Naive thymus-derived CD8-positive, alpha-beta T cell (primary cell): ENCODE measurements at regions not wholly inside any gene's neighbourhood (a gene's known extent, or its start where the extent isn't known, plus 50 kb on each side); places are given as distances from the start of the nearest gene placed in this dataset.
"Not testable (repeated sequence)": the region's sequence is repeated elsewhere in the genome, so short reads cannot be mapped to it uniquely, and the experiment has no call there.

ENCODE experiments used
- ATAC-seq, 2 donors: fragments of 150-1000 bp; cut with Tn5 transposase in 1 of 2; sonication (Bioruptor Pico), chemical (Tn5 transposase) in 1 of 2; 1 replicate in 1 of 2; 2 replicates in 1 of 2; pipeline ENCODE4 v1.10.0; 2021; ENCODE audit warnings: mild to moderate bottlenecking in 2 of 2, moderate library complexity in 2 of 2
- POLR2A ChIA-PET: fragments of 350-600 bp; sonication (Branson Sonifier 250); formaldehyde crosslinking; loops from one replicate; lab custom pipeline; 2021; ENCODE audit warnings: antibody characterized with exemption; lab: Charles Lee
- DNase-seq, 10 donors: peaks; one replicate each; pipeline versions ENCODE4 v3.0.0 to v3.0.0-alpha.2; 2020 to 2022
- H3K27ac Mint-ChIP-seq, 10 donors: one replicate each; pipeline ENCODE4 v1.8.0; 2020 to 2022; ENCODE audit warnings: mild to moderate bottlenecking in 10 of 10, mixed read lengths in 10 of 10, moderate library complexity in 4 of 10, inconsistent platforms in 1 of 10
- H3K27me3 Mint-ChIP-seq, 5 donors: one replicate each; pipeline ENCODE4 v1.8.0; 2021 to 2022; ENCODE audit warnings: mixed read lengths in 5 of 5
- H3K36me3 Mint-ChIP-seq, 3 donors: one replicate each; pipeline ENCODE4 v1.8.0; 2020 to 2022; ENCODE audit warnings: mixed read lengths in 3 of 3, mild to moderate bottlenecking in 2 of 3, inconsistent platforms in 1 of 3
- H3K4me1 Mint-ChIP-seq, 4 donors: one replicate each; pipeline ENCODE4 v1.8.0; 2021 to 2022; ENCODE audit warnings: mixed read lengths in 4 of 4
- H3K4me3 Mint-ChIP-seq, 10 donors: one replicate each; pipeline ENCODE4 v1.8.0; 2020 to 2022; ENCODE audit warnings: mild to moderate bottlenecking in 10 of 10, mixed read lengths in 10 of 10, moderate library complexity in 6 of 10, inconsistent platforms in 1 of 10
- H3K9me3 Mint-ChIP-seq, 9 donors: one replicate each; pipeline ENCODE4 v1.8.0; 2020 to 2022; ENCODE audit warnings: mixed read lengths in 9 of 9, mild to moderate bottlenecking in 3 of 9, inconsistent platforms in 1 of 9, moderate library complexity in 1 of 9

GRCh38 chr3:181909241-181909640, 197.5 kb downstream of the SOX2 start:
- DNase-seq (no peak), ATAC-seq (no peak)
- Mint-ChIP-seq H3K4me1 (no peaks in the 10 kb centered on the region), H3K27ac (no peak overlapping the region), H3K36me3 (no peaks in the 10 kb centered on the region), H3K9me3 (peaks cover 0 to 4% (median 0%) of the 10 kb centered on the region in 9 donors), H3K4me3 (no peak overlapping the region), H3K27me3 (peaks cover 0 to 2% (median 1%) of the 10 kb centered on the region in 5 donors)
- POLR2A ChIA-PET: no interaction called here

GRCh38 chr3:181912384-181912783, 200.7 kb downstream of the SOX2 start:
- Mint-ChIP-seq H3K36me3 (no peaks in the 10 kb centered on the region), H3K27me3 (peaks cover 0 to 4% (median under 1%) of the 10 kb centered on the region in 5 donors), H3K27ac (no peak overlapping the region), H3K4me3 (no peak overlapping the region), H3K9me3 (peaks cover 0 to 1% (median 0%) of the 10 kb centered on the region in 9 donors), H3K4me1 (no peaks in the 10 kb centered on the region)
- DNase-seq (no peak), ATAC-seq (no peak)
- POLR2A ChIA-PET: no interaction called here

DNA sequence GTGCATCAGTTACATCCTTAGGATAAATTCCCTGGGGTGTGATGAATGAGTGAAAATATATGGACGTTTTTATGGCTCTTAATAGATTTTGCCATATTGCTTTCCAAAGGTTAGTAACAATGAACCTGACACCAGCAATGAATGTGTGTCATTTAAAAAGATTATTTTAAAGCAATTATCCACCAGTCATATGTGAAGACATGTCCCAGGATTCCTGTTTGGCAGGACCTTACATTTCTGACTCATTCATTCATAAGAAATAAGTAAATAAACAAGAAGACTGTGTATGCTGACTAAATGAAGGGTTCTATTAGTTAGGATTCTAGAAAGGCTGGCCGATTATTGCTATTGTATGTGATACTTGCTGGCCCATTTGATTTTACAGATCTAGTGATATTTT, 201.5 kb downstream of the SOX2 start:
- POLR2A ChIA-PET: no interaction called here
- Mint-ChIP-seq H3K4me3 (no peak overlapping the region), H3K27me3 (peaks cover 0 to 4% (median 0%) of the 10 kb centered on the region in 5 donors), H3K36me3 (no peaks in the 10 kb centered on the region), H3K27ac (no peak overlapping the region), H3K9me3 (no peaks in the 10 kb centered on the region), H3K4me1 (no peaks in the 10 kb centered on the region)
- no peak for DNase-seq
- ATAC-seq: no peak

GRCh38 chr3:181915551-181915950, 203.8 kb downstream of the SOX2 start:
- H3K4me1 Mint-ChIP-seq: no peaks in the 10 kb centered on the region
- no peaks in the 10 kb centered on the region for H3K36me3 Mint-ChIP-seq
- POLR2A ChIA-PET: no interaction called here

DNA sequence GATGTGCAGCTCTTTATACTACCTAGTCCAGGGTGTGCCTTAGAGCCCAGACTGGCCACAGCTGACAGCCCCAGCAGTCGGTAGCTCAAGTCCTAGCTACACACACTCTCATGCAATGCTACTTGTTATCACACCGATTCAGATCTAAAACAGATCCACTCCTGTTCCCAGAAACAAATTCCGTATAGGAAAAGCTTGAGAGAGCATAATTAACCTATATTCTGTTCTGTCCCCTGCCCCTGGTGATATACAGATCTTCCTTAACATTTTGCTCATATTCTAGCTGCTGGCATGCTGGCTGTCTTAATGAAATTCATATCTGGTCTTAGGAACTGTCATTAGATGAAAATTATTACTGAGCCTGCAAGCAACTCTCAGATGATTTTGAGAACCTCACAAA, 204.3 kb downstream of the SOX2 start:
- Mint-ChIP-seq H3K4me3 (no peak overlapping the region), H3K27ac (no peak overlapping the region), H3K36me3 (no peaks in the 10 kb centered on the region), H3K4me1 (no peaks in the 10 kb centered on the region), H3K9me3 (no peaks in the 10 kb centered on the region), H3K27me3 (peaks cover 0 to 4% (median 0%) of the 10 kb centered on the region in 5 donors)
- POLR2A ChIA-PET: no interaction called here
- DNase-seq: no peak
- no peak for ATAC-seq

More at GRCh38 chr3:181915551-181915950, 203.8 kb downstream of the SOX2 start:
- no peaks in the 10 kb centered on the region for H3K9me3 Mint-ChIP-seq
- no peak overlapping the region for H3K4me3 Mint-ChIP-seq
- DNase-seq: no peak
- ATAC-seq: no peak
- peaks cover 0 to 4% (median 0%) of the 10 kb centered on the region in 5 donors for H3K27me3 Mint-ChIP-seq
- H3K27ac Mint-ChIP-seq: no peak overlapping the region

GRCh38 chr3:181917027-181917426, 205.3 kb downstream of the SOX2 start:
- no peaks in the 10 kb centered on the region for H3K36me3 Mint-ChIP-seq
- no peaks in the 10 kb centered on the region for H3K9me3 Mint-ChIP-seq
- POLR2A ChIA-PET: no interaction called here
- peaks cover 0 to 4% (median 0%) of the 10 kb centered on the region in 5 donors for H3K27me3 Mint-ChIP-seq
- ATAC-seq (no peak), DNase-seq (no peak)
- no peak overlapping the region for H3K27ac Mint-ChIP-seq
- no peak overlapping the region for H3K4me3 Mint-ChIP-seq
- no peaks in the 10 kb centered on the region for H3K4me1 Mint-ChIP-seq

GRCh38 chr3:181919375-181919774, 207.7 kb downstream of the SOX2 start:
- ATAC-seq (no peak), DNase-seq (no peak)
- Mint-ChIP-seq H3K4me1 (no peaks in the 10 kb centered on the region), H3K27ac (no peak overlapping the region), H3K27me3 (peaks cover 0 to 4% (median 0%) of the 10 kb centered on the region in 5 donors), H3K9me3 (peaks cover 0 to 7% (median 2%) of the 10 kb centered on the region in 9 donors), H3K36me3 (no peaks in the 10 kb centered on the region), H3K4me3 (no peak overlapping the region)
- POLR2A ChIA-PET: no interaction called here

GRCh38 chr3:181920409-181920808, 208.7 kb downstream of the SOX2 start:
- POLR2A ChIA-PET: no interaction called here

GRCh38 chr3:181921220-181921619, 209.5 kb downstream of the SOX2 start:
- H3K9me3 Mint-ChIP-seq: peaks cover 0 to 14% (median 6%) of the 10 kb centered on the region in 9 donors
- H3K27me3 Mint-ChIP-seq: peaks cover 0 to 3% (median 0%) of the 10 kb centered on the region in 5 donors
- H3K4me1 Mint-ChIP-seq: no peaks in the 10 kb centered on the region
- H3K36me3 Mint-ChIP-seq: no peaks in the 10 kb centered on the region
- POLR2A ChIA-PET: no interaction called here
- no peak overlapping the region for H3K27ac Mint-ChIP-seq
- DNase-seq: no peak
- H3K4me3 Mint-ChIP-seq: no peak overlapping the region
- no peak for ATAC-seq

More at GRCh38 chr3:181920409-181920808, 208.7 kb downstream of the SOX2 start:
- no peak overlapping the region for H3K4me3 Mint-ChIP-seq
- H3K36me3 Mint-ChIP-seq: no peaks in the 10 kb centered on the region
- no peak overlapping the region for H3K27ac Mint-ChIP-seq
- H3K27me3 Mint-ChIP-seq: peaks cover 0 to 3% (median 0%) of the 10 kb centered on the region in 5 donors
- H3K9me3 Mint-ChIP-seq: peaks cover 0 to 11% (median 5%) of the 10 kb centered on the region in 9 donors
- H3K4me1 Mint-ChIP-seq: no peaks in the 10 kb centered on the region
- DNase-seq: no peak
- ATAC-seq: no peak

DNA sequence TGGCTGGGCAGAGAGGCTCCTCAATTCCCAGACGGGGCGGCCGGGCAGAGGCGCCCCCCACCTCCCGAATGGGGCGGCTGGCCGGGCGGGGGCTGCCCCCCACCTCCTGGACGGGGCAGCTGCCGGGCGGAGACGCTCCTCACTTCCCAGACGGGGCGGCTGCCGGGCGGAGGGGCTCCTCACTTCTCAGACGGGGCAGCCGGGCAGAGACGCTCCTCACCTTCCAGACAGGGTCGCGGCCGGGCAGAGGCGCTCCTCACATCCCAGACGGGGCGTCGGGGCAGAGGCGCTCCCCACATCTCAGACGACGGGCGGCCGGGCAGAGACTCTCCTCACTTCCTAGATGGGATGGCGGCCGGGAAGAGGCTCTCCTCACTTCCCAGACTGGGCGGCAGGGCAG, 214.1 kb downstream of the SOX2 start:
- H3K36me3 Mint-ChIP-seq, H3K4me1 Mint-ChIP-seq, H3K27ac Mint-ChIP-seq, H3K4me3 Mint-ChIP-seq, DNase-seq, ATAC-seq, H3K27me3 Mint-ChIP-seq, POLR2A ChIA-PET: not testable (repeated sequence)
- peaks cover 0 to 36% (median 18%) of the 10 kb centered on the region in 9 donors for H3K9me3 Mint-ChIP-seq

DNA sequence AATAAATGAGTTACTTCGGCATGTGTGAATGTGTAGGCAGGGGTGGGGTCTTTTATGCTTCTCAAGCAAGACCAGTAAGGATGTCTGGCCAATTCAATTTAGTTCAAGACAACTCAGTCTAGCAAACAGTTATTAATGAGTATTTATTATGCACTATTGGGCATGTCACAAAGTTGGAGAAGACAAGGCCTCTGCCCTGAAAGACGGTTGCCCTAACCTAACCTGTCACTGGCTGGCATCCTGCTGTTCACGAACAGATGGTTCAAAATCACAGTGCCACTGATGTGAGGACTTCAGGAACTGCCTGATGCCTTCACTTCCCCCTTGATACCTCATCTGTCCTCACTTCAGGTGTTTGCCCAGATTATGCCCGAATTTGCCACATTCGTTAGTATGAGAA, 217.8 kb downstream of the SOX2 start:
- POLR2A ChIA-PET: no interaction called here

GRCh38 chr3:181930105-181930504, 218.4 kb downstream of the SOX2 start:
- POLR2A ChIA-PET: no interaction called here
- Mint-ChIP-seq H3K27me3 (peaks cover 0 to 4% (median 0%) of the 10 kb centered on the region in 5 donors), H3K27ac (no peak overlapping the region), H3K9me3 (peaks cover 0 to 29% (median 15%) of the 10 kb centered on the region in 9 donors), H3K4me1 (no peaks in the 10 kb centered on the region), H3K4me3 (no peak overlapping the region), H3K36me3 (peaks cover 0 to 6% (median 0%) of the 10 kb centered on the region in 3 donors)
- DNase-seq (no peak), ATAC-seq (no peak)

More for the DNA sequence above, 217.8 kb downstream of the SOX2 start:
- Mint-ChIP-seq H3K36me3 (peaks cover 0 to 6% (median 0%) of the 10 kb centered on the region in 3 donors), H3K27ac (no peak overlapping the region), H3K4me1 (no peaks in the 10 kb centered on the region), H3K27me3 (peaks cover 0 to 4% (median 0%) of the 10 kb centered on the region in 5 donors), H3K9me3 (peaks cover 0 to 32% (median 17%) of the 10 kb centered on the region in 9 donors), H3K4me3 (no peak overlapping the region)
- DNase-seq (no peak), ATAC-seq (no peak)

- DNase-seq (no peak), ATAC-seq (no peak)
- Mint-ChIP-seq H3K4me1 (no peaks in the 10 kb centered on the region), H3K4me3 (no peak overlapping the region), H3K36me3 (peaks cover 0 to 6% (median 0%) of the 10 kb centered on the region in 3 donors), H3K27me3 (peaks cover 0 to 4% (median 0%) of the 10 kb centered on the region in 5 donors), H3K9me3 (peaks cover 0 to 20% (median 12%) of the 10 kb centered on the region in 9 donors), H3K27ac (no peak overlapping the region)
- POLR2A ChIA-PET: no interaction called here
Measured at GRCh38 chr3:181932039-181932438, 220.3 kb downstream of the SOX2 start.

GRCh38 chr3:181933052-181933618, 221.4 kb downstream of the SOX2 start:
- H3K27me3 Mint-ChIP-seq: peaks cover 0 to 4% (median 0%) of the 10 kb centered on the region in 5 donors
- no peak for DNase-seq
- no peak for ATAC-seq
- POLR2A ChIA-PET: no interaction called here
- no peak overlapping the region for H3K4me3 Mint-ChIP-seq
- H3K4me1 Mint-ChIP-seq: no peaks in the 10 kb centered on the region
- peaks cover 0 to 6% (median 0%) of the 10 kb centered on the region in 3 donors for H3K36me3 Mint-ChIP-seq
- no peak overlapping the region for H3K27ac Mint-ChIP-seq
- H3K9me3 Mint-ChIP-seq: peaks cover 0 to 15% (median 9%) of the 10 kb centered on the region in 9 donors
